K562 (cell line): ENCODE measurements at regions not wholly inside any gene's neighbourhood (a gene's known extent, or its start where the extent isn't known, plus 50 kb on each side); places are given as distances from the start of the nearest gene placed in this dataset.

ENCODE experiments used
- ATAC-seq: fragments of 200-7000 bp; cut with Tn5 transposase; 3 replicates; pipeline ENCODE4 v1.9.1; 2020; ENCODE audit warnings: moderate library complexity
- BruUV-seq: library from RNA; stranded (reverse); fragments of 400-500 nt; replicated peaks from 2 replicates; lab custom pipeline; 2021; lab: Mats Ljungman, UMichigan
- CTCF ChIA-PET: fragments of 300-600 bp; formaldehyde crosslinking; extraction: SDS; loops from one replicate; lab custom pipeline; 2021; ENCODE audit warnings: low intra/inter-chr PET ratio; lab: Yijun Ruan, JAX
- POLR2A ChIA-PET: fragments of 300-600, 350-650 bp; sonication (Branson Sonifier 250); formaldehyde crosslinking; extraction: SDS; loops from one replicate; lab custom pipeline; 2021; ENCODE audit warnings: antibody characterized with exemption, inconsistent platforms; lab: Yijun Ruan, JAX
- DNase-seq, 4 experiments: peaks; one replicate each; pipeline versions ENCODE4 v3.0.0 to v3.0.0-alpha.2; 2011 to 2018; ENCODE audit warnings: low spot score in 3 of 4, mixed read lengths in 3 of 4; ENCODE audit errors: extremely low read depth in 1 of 4
- FAIRE-seq: peaks from 2 replicates; lab custom pipeline; 2011; peaks lifted over from hg19 to GRCh38; lab: Jason Lieb, UNC
- H2AFZ ChIP-seq: 2 replicates; pipeline ENCODE4 v1.6.0; 2011; ENCODE audit warnings: low read depth, low read length, control low read depth, inconsistent platforms
- H3K27ac ChIP-seq: fragments of 200-600 bp; 3 replicates; pipeline ENCODE4 v1.8.0; 2011; ENCODE audit warnings: low read depth, mild to moderate bottlenecking, control low read depth, inconsistent platforms, low read length, moderate library complexity, mixed read lengths; ENCODE audit errors: extremely low read depth
- H3K27me3 ChIP-seq, 2 experiments: fragments of 300-600 bp in 1 of 2; 2 replicates in 1 of 2; 3 replicates in 1 of 2; pipeline versions ENCODE4 v1.6.0 to v1.8.0; 2011; ENCODE audit warnings: inconsistent platforms in 2 of 2, low read length in 2 of 2, mild to moderate bottlenecking in 1 of 2, mixed read lengths in 1 of 2, moderate library complexity in 1 of 2; ENCODE audit not compliant: control insufficient read depth in 2 of 2, insufficient read depth in 2 of 2
- H3K36me3 ChIP-seq: fragments of 300-600 bp; 3 replicates; pipeline ENCODE4 v1.8.0; 2011; ENCODE audit warnings: mild to moderate bottlenecking, low read length, inconsistent platforms; ENCODE audit not compliant: control insufficient read depth, insufficient read depth
- H3K4me1 ChIP-seq, 2 experiments: fragments of 200-600 bp in 1 of 2; replicated peaks in 1 of 2; 2 replicates in 1 of 2; 3 replicates in 1 of 2; pipeline versions ENCODE4 v1.5.1 to v1.8.0; 2011; ENCODE audit warnings: inconsistent platforms in 2 of 2, low read length in 2 of 2, mild to moderate bottlenecking in 1 of 2, mixed read lengths in 1 of 2, moderate library complexity in 1 of 2; ENCODE audit not compliant: control insufficient read depth in 2 of 2, insufficient read depth in 2 of 2
- H3K4me2 ChIP-seq: 2 replicates; pipeline ENCODE4 v1.6.1; 2011; ENCODE audit warnings: low read length, control low read depth, inconsistent platforms, mixed read lengths; ENCODE audit not compliant: insufficient read depth
- H3K4me3 ChIP-seq: fragments of 200-600 bp; sonication (generic), shearing (Covaris generic); 2 replicates; pipeline ENCODE4 v1.5.1; 2016; ENCODE audit warnings: control low read depth, inconsistent platforms
- H3K79me2 ChIP-seq: fragments of 200-600 bp; 3 replicates; pipeline ENCODE4 v1.8.0; 2011; ENCODE audit warnings: low read length, inconsistent platforms; ENCODE audit not compliant: control insufficient read depth, insufficient read depth
- H3K9ac ChIP-seq, 2 experiments: 2 replicates each; pipeline versions ENCODE4 v1.6.0 to v1.6.1; 2011; ENCODE audit warnings: low read depth in 2 of 2, low read length in 2 of 2, control low read depth in 1 of 2, inconsistent platforms in 1 of 2, mild to moderate bottlenecking in 1 of 2, mixed read lengths in 1 of 2; ENCODE audit not compliant: insufficient read depth in 1 of 2
- H3K9me1 ChIP-seq: one replicate; pipeline ENCODE4 v1.6.0; 2011; ENCODE audit warnings: inconsistent platforms, mild to moderate bottlenecking, low read length, moderate library complexity; ENCODE audit not compliant: control insufficient read depth, insufficient read depth
- H3K9me3 ChIP-seq: replicated peaks from 2 replicates; pipeline ENCODE4 v1.5.1; 2011; ENCODE audit warnings: low read depth, low read length, inconsistent platforms; ENCODE audit not compliant: control insufficient read depth, insufficient read depth
- H4K20me1 ChIP-seq: replicated peaks from 2 replicates; pipeline ENCODE4 v1.6.1; 2011; ENCODE audit warnings: low read length, inconsistent platforms, mixed read lengths; ENCODE audit not compliant: control insufficient read depth, insufficient read depth
- BCOR ChIP-seq: fragments of 450-650 bp; IDR thresholded peaks from 2 replicates; pipeline ENCODE4 v1.6.1; 2016
- BRD9 ChIP-seq: fragments of 450-650 bp; IDR thresholded peaks from 2 replicates; pipeline ENCODE4 v1.6.1; 2018; ENCODE audit warnings: low read depth; ENCODE audit not compliant: partially characterized antibody
- CBX3 ChIP-seq, 2 experiments: IDR thresholded peaks; 1 replicate in 1 of 2; 2 replicates in 1 of 2; pipeline ENCODE4 v1.6.1; 2012; ENCODE audit warnings: inconsistent platforms in 2 of 2, low read length in 2 of 2, borderline replicate concordance in 1 of 2, control low read depth in 1 of 2
- COPS2 ChIP-seq: fragments of 450-650 bp; conservative IDR thresholded peaks from 2 replicates; pipeline ENCODE4 v1.6.1; 2016; ENCODE audit warnings: mild to moderate bottlenecking, moderate library complexity
- GTF2A2 ChIP-seq: IDR thresholded peaks from 2 replicates; pipeline ENCODE4 v1.6.1; 2016; ENCODE audit warnings: mild to moderate bottlenecking, missing genetic modification characterization, missing compliant biosample characterization
- NCOR1 ChIP-seq: fragments of 450-650 bp; IDR thresholded peaks from 2 replicates; pipeline ENCODE4 v1.6.1; 2016; ENCODE audit warnings: mild to moderate bottlenecking, moderate library complexity
- SRSF1 ChIP-seq: fragments of 200-400 bp; formaldehyde crosslinking; IDR thresholded peaks from 2 replicates; pipeline ENCODE4 v1.6.1; 2017; ENCODE audit warnings: mild to moderate bottlenecking, low read depth, low read length, moderate library complexity
- ZNF175 ChIP-seq: fragments of 200-800 bp; sonication (Bioruptor generic); IDR thresholded peaks from 2 replicates; pipeline ENCODE4 v1.6.1; 2016; ENCODE audit warnings: low read depth, mild to moderate bottlenecking, missing genetic modification characterization, missing compliant biosample characterization
- ZNF75A ChIP-seq: fragments of 450-650 bp; formaldehyde crosslinking; IDR thresholded peaks from 2 replicates; pipeline ENCODE4 v1.4.0; 2020; ENCODE audit warnings: mild to moderate bottlenecking
- WGBS: fragments of 100-300 bp; shearing (Covaris generic); methylation state at CpG from one replicate; pipeline ENCODE4 v1.1.6; 2016; ENCODE audit warnings: low coverage, mixed read lengths; ENCODE audit not compliant: insufficient coverage; ENCODE audit errors: missing lambda C conversion rate; 5-methylcytosine and 5-hydroxymethylcytosine counted together
- in situ Hi-C: fragments of 300-500 bp; cut with MboI; formaldehyde crosslinking; loops from 4 replicates; pipeline ENCODE4 v1.15.0; 2018; ENCODE audit warnings: inconsistent platforms, mixed read lengths
- intact Hi-C: fragments of 100-400 bp; cut with micrococcal nuclease; formaldehyde crosslinking; loops from 2 replicates; pipeline ENCODE4 v1.14.2; 2022
- TF ChIP-seq, protein P1 (sequence below): fragments of 450-650 bp; IDR thresholded peaks from 2 replicates; pipeline ENCODE4 v1.6.1; 2014; ENCODE audit warnings: low read depth, mild to moderate bottlenecking, moderate library complexity, borderline replicate concordance

DNA sequence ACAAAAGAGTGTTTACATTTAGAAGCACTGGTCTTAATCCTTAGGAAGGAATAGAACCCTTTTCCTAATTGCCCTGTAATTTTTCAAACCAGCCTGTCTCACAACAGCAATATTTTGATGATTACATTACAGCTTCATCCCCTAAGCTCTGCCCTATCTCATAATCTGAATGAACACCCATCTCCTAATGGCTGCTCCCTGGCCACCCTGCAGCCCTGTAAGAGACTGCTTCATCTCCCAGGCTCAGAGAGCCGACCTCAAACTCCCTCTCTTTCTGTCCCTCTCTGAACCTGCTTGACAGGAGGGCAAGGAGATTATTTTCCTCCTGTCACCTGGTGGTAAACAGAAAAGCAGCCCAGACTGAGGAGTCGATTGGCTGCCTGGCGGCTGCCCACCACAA, 107.8 kb downstream of the MAIP1 start (continued):
- TF ChIP-seq, protein P1, sequence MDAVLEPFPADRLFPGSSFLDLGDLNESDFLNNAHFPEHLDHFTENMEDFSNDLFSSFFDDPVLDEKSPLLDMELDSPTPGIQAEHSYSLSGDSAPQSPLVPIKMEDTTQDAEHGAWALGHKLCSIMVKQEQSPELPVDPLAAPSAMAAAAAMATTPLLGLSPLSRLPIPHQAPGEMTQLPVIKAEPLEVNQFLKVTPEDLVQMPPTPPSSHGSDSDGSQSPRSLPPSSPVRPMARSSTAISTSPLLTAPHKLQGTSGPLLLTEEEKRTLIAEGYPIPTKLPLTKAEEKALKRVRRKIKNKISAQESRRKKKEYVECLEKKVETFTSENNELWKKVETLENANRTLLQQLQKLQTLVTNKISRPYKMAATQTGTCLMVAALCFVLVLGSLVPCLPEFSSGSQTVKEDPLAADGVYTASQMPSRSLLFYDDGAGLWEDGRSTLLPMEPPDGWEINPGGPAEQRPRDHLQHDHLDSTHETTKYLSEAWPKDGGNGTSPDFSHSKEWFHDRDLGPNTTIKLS, result no peak
- no peak for TF ChIP-seq ZNF75A (CRISPR knock-in tag)
- TF ChIP-seq CBX3 (IDR thresholded peaks at IDR 0.05; ENCODE audit: borderline replicate concordance in 1 of 2, low read length in 2 of 2), result no peak
- no peak for TF ChIP-seq SRSF1

DNA sequence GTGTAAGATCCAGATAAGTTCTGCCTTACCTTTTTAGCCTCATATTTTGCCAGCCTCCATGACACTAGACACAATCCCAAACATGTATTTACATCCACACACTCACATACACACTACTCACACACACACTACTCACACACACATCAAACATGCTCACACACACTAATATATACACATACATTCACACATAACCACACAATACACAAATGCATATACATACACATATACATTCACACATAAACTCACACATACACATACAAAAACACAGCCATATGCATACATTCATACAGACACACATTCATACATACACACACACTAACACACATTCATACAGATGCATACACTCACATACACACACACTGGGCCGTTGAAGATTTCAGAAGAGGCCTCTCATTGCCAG, 109.5 kb downstream of the MAIP1 start:
- ChIA-PET POLR2A (no interaction called here), CTCF (no interaction called here)
- TF ChIP-seq SRSF1 (no peak), BRD9 (no peak), GTF2A2 (tag) (no peak), BCOR (no peak), NCOR1 (no peak), COPS2 (no peak), ZNF175 (CRISPR knock-in tag) (no peak)
- 7% methylated on average over 1 of the region's 1 CpG for WGBS
- no peak for ATAC-seq
- no peak for DNase-seq
- intact Hi-C loops (no loop called here), in situ Hi-C loops (no loop called here)
- Histone ChIP-seq H3K4me2 (no peak overlapping the region), H3K9me3 (no peaks in the 10 kb centered on the region), H4K20me1 (no peaks in the 10 kb centered on the region), H3K27ac (no peak overlapping the region), H3K4me1 (no peaks in the 10 kb centered on the region), H2AFZ (no peak overlapping the region), H3K79me2 (no peaks in the 10 kb centered on the region), H3K4me3 (no peak overlapping the region), H3K36me3 (no peaks in the 10 kb centered on the region), H3K9ac (no peak overlapping the region), H3K27me3 (no peaks in the 10 kb centered on the region), H3K9me1 (no peaks in the 10 kb centered on the region)
- no peak for FAIRE-seq
- BruUV-seq, result no TSS peak
